K562 (cell line): ENCODE measurements at regions not wholly inside any gene's neighbourhood (a gene's known extent, or its start where the extent isn't known, plus 50 kb on each side); places are given as distances from the start of the nearest gene placed in this dataset.

Experiments used
- KAT2B ChIP-seq: IDR thresholded peaks from one replicate; pipeline ENCODE4 v1.6.1; 2012; ENCODE audit warnings: low read depth, mild to moderate bottlenecking, control low read depth, inconsistent platforms, low read length, moderate library complexity
- TARDBP ChIP-seq: fragments of 450-650 bp; IDR thresholded peaks from 2 replicates; pipeline ENCODE4 v1.6.1; 2016
- ZNF23 ChIP-seq: fragments of 250-450 bp; sonication (Bioruptor Pico); IDR thresholded peaks from 2 replicates; pipeline ENCODE4 v1.4.0; 2020; ENCODE audit warnings: mild to moderate bottlenecking
- TF ChIP-seq, protein P1 (sequence below): IDR thresholded peaks from 2 replicates; pipeline ENCODE4 v1.6.1; 2014; ENCODE audit warnings: antibody characterized with exemption
- TF ChIP-seq, protein P2 (sequence below): sonication (generic); formaldehyde crosslinking; IDR thresholded peaks from 2 replicates; pipeline ENCODE4 v1.8.1; 2022; ENCODE audit warnings: missing genetic modification reagents

- TF ChIP-seq KAT2B (no peak), ZNF23 (CRISPR knock-in tag) (no peak), TARDBP (no peak)
- TF ChIP-seq, protein P1, sequence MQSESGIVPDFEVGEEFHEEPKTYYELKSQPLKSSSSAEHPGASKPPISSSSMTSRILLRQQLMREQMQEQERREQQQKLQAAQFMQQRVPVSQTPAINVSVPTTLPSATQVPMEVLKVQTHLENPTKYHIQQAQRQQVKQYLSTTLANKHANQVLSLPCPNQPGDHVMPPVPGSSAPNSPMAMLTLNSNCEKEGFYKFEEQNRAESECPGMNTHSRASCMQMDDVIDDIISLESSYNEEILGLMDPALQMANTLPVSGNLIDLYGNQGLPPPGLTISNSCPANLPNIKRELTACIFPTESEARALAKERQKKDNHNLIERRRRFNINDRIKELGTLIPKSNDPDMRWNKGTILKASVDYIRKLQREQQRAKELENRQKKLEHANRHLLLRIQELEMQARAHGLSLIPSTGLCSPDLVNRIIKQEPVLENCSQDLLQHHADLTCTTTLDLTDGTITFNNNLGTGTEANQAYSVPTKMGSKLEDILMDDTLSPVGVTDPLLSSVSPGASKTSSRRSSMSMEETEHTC, result no peak
- TF ChIP-seq, protein P2, sequence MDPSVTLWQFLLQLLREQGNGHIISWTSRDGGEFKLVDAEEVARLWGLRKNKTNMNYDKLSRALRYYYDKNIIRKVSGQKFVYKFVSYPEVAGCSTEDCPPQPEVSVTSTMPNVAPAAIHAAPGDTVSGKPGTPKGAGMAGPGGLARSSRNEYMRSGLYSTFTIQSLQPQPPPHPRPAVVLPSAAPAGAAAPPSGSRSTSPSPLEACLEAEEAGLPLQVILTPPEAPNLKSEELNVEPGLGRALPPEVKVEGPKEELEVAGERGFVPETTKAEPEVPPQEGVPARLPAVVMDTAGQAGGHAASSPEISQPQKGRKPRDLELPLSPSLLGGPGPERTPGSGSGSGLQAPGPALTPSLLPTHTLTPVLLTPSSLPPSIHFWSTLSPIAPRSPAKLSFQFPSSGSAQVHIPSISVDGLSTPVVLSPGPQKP (CRISPR knock-in tag), result no peak
Measured at GRCh38 chr15:56537881-56538280, 72.9 kb upstream of the MNS1 start.
